Mesenchymal stem cell (in vitro differentiated cells and primary cell): ENCODE measurements at regions not wholly inside any gene's neighbourhood (a gene's known extent, or its start where the extent isn't known, plus 50 kb on each side); places are given as distances from the start of the nearest gene placed in this dataset.
"Not testable (repeated sequence)": the region's sequence is repeated elsewhere in the genome, so short reads cannot be mapped to it uniquely, and the experiment has no call there.

Experiments used
- DNase-seq: peaks from one replicate; pipeline ENCODE4 v3.0.0-alpha.2; 2013
- H2AFZ ChIP-seq: one replicate; pipeline ENCODE4 v1.6.1; 2013; ENCODE audit warnings: low read depth, mild to moderate bottlenecking, control low read depth, inconsistent platforms, low read length, moderate library complexity
- H2AK5ac ChIP-seq: 2 replicates; pipeline ENCODE4 v1.6.1; 2013; ENCODE audit warnings: low read length, moderate library complexity, mild to moderate bottlenecking, inconsistent platforms; ENCODE audit not compliant: severe bottlenecking
- H2BK120ac ChIP-seq: one replicate; pipeline ENCODE4 v1.6.1; 2013; ENCODE audit warnings: low read depth, mild to moderate bottlenecking, inconsistent platforms, low read length, moderate library complexity
- H2BK12ac ChIP-seq, 2 experiments: one replicate each; pipeline ENCODE4 v1.6.1; 2013; ENCODE audit warnings: inconsistent platforms in 2 of 2, low read length in 2 of 2, mild to moderate bottlenecking in 2 of 2, moderate library complexity in 2 of 2, control low read depth in 1 of 2
- H2BK15ac ChIP-seq: one replicate; pipeline ENCODE4 v1.6.1; 2013; ENCODE audit warnings: mild to moderate bottlenecking, low read depth, inconsistent platforms; ENCODE audit not compliant: poor library complexity, severe bottlenecking
- H2BK5ac ChIP-seq: 2 replicates; pipeline ENCODE4 v1.6.1; 2013; ENCODE audit warnings: low read depth, mild to moderate bottlenecking, low read length, control low read depth, inconsistent platforms; ENCODE audit not compliant: poor library complexity, severe bottlenecking
- H3K14ac ChIP-seq, 2 experiments: one replicate each; pipeline ENCODE4 v1.6.1; 2013; ENCODE audit warnings: inconsistent platforms in 2 of 2, low read length in 2 of 2, control low read depth in 1 of 2, mild to moderate bottlenecking in 1 of 2, moderate library complexity in 1 of 2
- H3K18ac ChIP-seq, 2 experiments: one replicate each; pipeline ENCODE4 v1.6.1; 2013; ENCODE audit warnings: inconsistent platforms in 2 of 2, low read length in 2 of 2, control low read depth in 1 of 2, low read depth in 1 of 2, mild to moderate bottlenecking in 1 of 2
- H3K23ac ChIP-seq, 2 experiments: one replicate each; pipeline ENCODE4 v1.6.1; 2013; ENCODE audit warnings: inconsistent platforms in 2 of 2, low read length in 2 of 2, mild to moderate bottlenecking in 2 of 2, moderate library complexity in 2 of 2, control low read depth in 1 of 2
- H3K27ac ChIP-seq: 2 replicates; pipeline ENCODE4 v1.5.1; 2013; ENCODE audit warnings: mild to moderate bottlenecking, moderate library complexity, low read length, control low read depth, inconsistent platforms; ENCODE audit not compliant: poor library complexity, severe bottlenecking
- H3K27me3 ChIP-seq, 2 experiments: 2 replicates each; pipeline versions ENCODE4 v1.6.1 to v1.7.0; 2013; ENCODE audit warnings: low read length in 2 of 2, mild to moderate bottlenecking in 2 of 2, moderate library complexity in 2 of 2, control low read depth in 1 of 2, inconsistent platforms in 1 of 2; ENCODE audit not compliant: control insufficient read depth in 1 of 2, insufficient read depth in 1 of 2
- H3K36me3 ChIP-seq, 2 experiments: 2 replicates each; pipeline versions ENCODE4 v1.6.1 to v1.7.0; 2013; ENCODE audit warnings: low read length in 2 of 2, control low read depth in 1 of 2, inconsistent platforms in 1 of 2, low read depth in 1 of 2, mild to moderate bottlenecking in 1 of 2; ENCODE audit not compliant: insufficient read depth in 2 of 2, control insufficient read depth in 1 of 2
- H3K4ac ChIP-seq, 2 experiments: one replicate each; pipeline ENCODE4 v1.6.1; 2013; ENCODE audit warnings: inconsistent platforms in 2 of 2, low read length in 2 of 2, mild to moderate bottlenecking in 2 of 2, moderate library complexity in 2 of 2, control low read depth in 1 of 2, low read depth in 1 of 2
- H3K4me1 ChIP-seq: 2 replicates; pipeline ENCODE4 v1.6.1; 2013; ENCODE audit warnings: low read depth, low read length, control low read depth; ENCODE audit not compliant: control insufficient read depth, insufficient read depth
- H3K4me2 ChIP-seq: 2 replicates; pipeline ENCODE4 v1.6.1; 2013; ENCODE audit warnings: low read length, mild to moderate bottlenecking, inconsistent platforms; ENCODE audit not compliant: poor library complexity, severe bottlenecking
- H3K4me3 ChIP-seq, 2 experiments: 2 replicates each; pipeline versions ENCODE4 v1.5.1 to v1.7.0; 2013; ENCODE audit warnings: low read length in 2 of 2, mild to moderate bottlenecking in 2 of 2, control low read depth in 1 of 2, low read depth in 1 of 2; ENCODE audit not compliant: insufficient read depth in 1 of 2
- H3K79me1 ChIP-seq: replicated peaks from 2 replicates; pipeline ENCODE4 v1.6.1; 2013; ENCODE audit warnings: mild to moderate bottlenecking, control low read depth, low read length, inconsistent platforms; ENCODE audit not compliant: poor library complexity, severe bottlenecking
- H3K9ac ChIP-seq: 2 replicates; pipeline ENCODE4 v1.7.0; 2013; ENCODE audit warnings: mild to moderate bottlenecking, low read length, moderate library complexity
- H3K9me3 ChIP-seq: 2 replicates; pipeline ENCODE4 v1.7.0; 2013; ENCODE audit warnings: mild to moderate bottlenecking, low read length; ENCODE audit not compliant: control insufficient read depth
- H4K8ac ChIP-seq: one replicate; pipeline ENCODE4 v1.6.1; 2013; ENCODE audit warnings: inconsistent platforms, mild to moderate bottlenecking, low read length, moderate library complexity
- H4K91ac ChIP-seq: one replicate; pipeline ENCODE4 v1.6.1; 2013; ENCODE audit warnings: mild to moderate bottlenecking, low read length, inconsistent platforms
- whole genome bisulfite sequencing: methylation state at CpG from one replicate; pipeline ENCODE4 v1.1.7; 2013; ENCODE audit warnings: mixed read lengths; 5-methylcytosine and 5-hydroxymethylcytosine counted together

DNA sequence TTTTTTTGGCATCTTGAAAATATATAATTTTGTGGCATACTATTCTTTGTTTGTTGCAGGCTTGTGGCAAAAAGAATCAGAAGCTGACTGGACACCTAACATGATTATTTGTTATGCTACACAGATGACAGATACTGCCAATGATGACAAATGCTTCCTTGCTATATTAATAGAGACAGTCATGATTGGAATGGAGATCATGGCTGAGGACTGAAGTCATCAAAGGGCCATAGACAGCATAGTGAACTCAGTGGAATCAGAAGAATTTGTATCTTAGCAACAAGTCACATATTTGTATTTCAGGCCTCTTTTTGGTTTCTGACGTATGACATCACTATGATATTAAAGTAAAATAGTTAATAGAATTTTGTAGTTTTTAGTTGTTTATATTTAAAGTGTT is 1003.8 kb upstream of the DDX18 start:
- no peak overlapping the region for H3K4me2 ChIP-seq
- no CpG with 5 or more reads among the region's 1 CpG for WGBS

DNA sequence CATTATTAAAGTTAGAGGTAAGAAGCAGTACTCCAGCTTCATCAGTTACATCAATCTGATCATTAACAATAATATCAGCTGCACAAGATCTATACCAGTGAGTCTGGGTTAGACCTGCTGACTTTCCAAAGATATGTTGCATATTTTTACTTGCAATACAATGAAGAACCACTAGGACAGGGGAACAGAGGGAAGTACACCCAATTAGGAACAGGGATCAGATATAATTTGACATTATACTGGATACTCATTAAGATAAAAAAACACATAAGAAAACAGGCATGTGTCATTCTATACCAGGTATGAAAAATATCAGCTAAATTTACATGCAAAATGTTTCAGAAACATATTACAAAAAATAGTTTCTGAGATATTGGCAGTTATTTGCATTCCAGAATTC is 995.1 kb upstream of the DDX18 start:
- Histone ChIP-seq H2AK5ac (no peak overlapping the region), H2BK5ac (no peak overlapping the region), H3K4me3 (no peak overlapping the region), H2AFZ (no peak overlapping the region), H3K36me3 (no peaks in the 10 kb centered on the region), H3K18ac (no peak overlapping the region), H3K4me2 (no peak overlapping the region), H2BK12ac (no peak overlapping the region), H4K91ac (no peak overlapping the region), H3K27ac (no peak overlapping the region), H3K9ac (no peak overlapping the region), H2BK15ac (no peak overlapping the region), H3K14ac (no peak overlapping the region), H3K9me3 (peaks cover 26% of the 10 kb centered on the region), H3K27me3 (no peaks in the 10 kb centered on the region), H3K79me1 (no peaks in the 10 kb centered on the region), H3K4ac (no peak overlapping the region), H4K8ac (no peak overlapping the region), H2BK120ac (no peak overlapping the region), H3K23ac (no peak overlapping the region), H3K4me1 (no peaks in the 10 kb centered on the region)
- no peak for DNase-seq

More for the DNA sequence above, 1003.8 kb upstream of the DDX18 start:
- Histone ChIP-seq H3K9ac (no peak overlapping the region), H2BK12ac (no peak overlapping the region), H3K9me3 (peaks cover 25% of the 10 kb centered on the region), H2AK5ac (no peak overlapping the region), H4K91ac (no peak overlapping the region), H3K23ac (no peak overlapping the region), H2AFZ (no peak overlapping the region), H2BK15ac (no peak overlapping the region), H3K79me1 (no peaks in the 10 kb centered on the region), H3K4ac (no peak overlapping the region), H2BK120ac (no peak overlapping the region), H2BK5ac (no peak overlapping the region), H3K27ac (no peak overlapping the region), H3K36me3 (no peaks in the 10 kb centered on the region), H3K18ac (no peak overlapping the region), H3K14ac (no peak overlapping the region), H3K4me3 (no peak overlapping the region), H3K27me3 (no peaks in the 10 kb centered on the region), H3K4me1 (no peaks in the 10 kb centered on the region), H4K8ac (no peak overlapping the region)
- peak; percentile 1 for DNase-seq

DNA sequence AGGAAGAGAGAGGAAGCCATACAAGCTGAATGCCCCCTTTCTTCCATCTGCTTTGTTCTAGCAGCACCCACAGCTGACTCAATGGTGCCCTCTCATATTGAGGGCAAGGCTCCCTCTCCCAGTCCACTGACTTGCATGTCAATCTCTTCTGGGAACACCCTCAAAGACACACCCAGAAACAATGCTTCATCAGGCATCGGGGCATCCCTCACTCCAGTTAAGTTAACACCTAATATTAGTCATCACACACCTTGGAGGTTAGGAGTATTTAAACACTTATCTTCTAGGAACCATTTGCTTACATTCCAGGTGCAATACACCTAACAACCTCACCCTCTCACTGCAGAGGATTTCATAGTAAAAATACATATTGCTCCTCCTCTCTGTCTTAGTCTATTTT is 993.5 kb upstream of the DDX18 start:
- Histone ChIP-seq H2AK5ac (no peak overlapping the region), H3K36me3 (no peaks in the 10 kb centered on the region), H3K23ac (no peak overlapping the region), H2BK12ac (no peak overlapping the region), H3K79me1 (no peaks in the 10 kb centered on the region), H3K4ac (no peak overlapping the region), H2BK5ac (no peak overlapping the region), H2BK15ac (no peak overlapping the region), H3K4me2 (no peak overlapping the region), H3K27ac (no peak overlapping the region), H4K8ac (no peak overlapping the region), H3K18ac (no peak overlapping the region), H3K9ac (no peak overlapping the region), H3K27me3 (no peaks in the 10 kb centered on the region), H3K9me3 (peaks cover 26% of the 10 kb centered on the region), H4K91ac (no peak overlapping the region), H2AFZ (no peak overlapping the region), H3K4me1 (no peaks in the 10 kb centered on the region), H3K4me3 (no peak overlapping the region), H3K14ac (no peak overlapping the region), H2BK120ac (peak overlapping the region; percentile 19)
- DNase-seq: no peak
- WGBS: 40% methylated on average over 1 of the region's 1 CpG

DNA sequence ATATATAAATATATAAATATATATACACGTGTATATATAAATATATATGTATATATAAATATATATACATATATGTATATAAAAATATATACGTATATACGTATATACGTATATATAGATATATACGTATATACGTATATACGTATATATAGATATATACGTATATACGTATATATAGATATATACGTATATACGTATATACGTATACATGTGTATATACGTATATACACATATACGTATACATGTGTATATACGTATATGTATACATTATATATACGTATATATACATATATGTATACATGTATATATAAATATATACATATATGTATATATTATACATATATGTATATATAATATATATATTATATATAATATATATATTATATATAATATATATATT is 984.9 kb upstream of the DDX18 start:
- H2AK5ac ChIP-seq, H3K14ac ChIP-seq, H2AFZ ChIP-seq, H2BK120ac ChIP-seq, H3K4me1 ChIP-seq, DNase-seq, H3K9ac ChIP-seq, H4K91ac ChIP-seq, H3K79me1 ChIP-seq, H3K4me3 ChIP-seq, H3K4ac ChIP-seq, H3K23ac ChIP-seq, H3K36me3 ChIP-seq, H2BK15ac ChIP-seq, H3K18ac ChIP-seq, H3K4me2 ChIP-seq, H4K8ac ChIP-seq, H2BK5ac ChIP-seq, H2BK12ac ChIP-seq, H3K27ac ChIP-seq, H3K27me3 ChIP-seq: not testable (repeated sequence)
- peaks cover 27% of the 10 kb centered on the region for H3K9me3 ChIP-seq
- WGBS: no CpG with 5 or more reads among the region's 16 CpGs
